ENCODE measurements at regions not wholly inside any gene's neighbourhood (a gene's known extent, or its start where the extent isn't known, plus 50 kb on each side); places are given as distances from the start of the nearest gene placed in this dataset.

- Histone ChIP-seq H3K27ac (ENCODE audit: low read depth, low read length) (no peak overlapping the region), H3K27me3 (ENCODE audit: control insufficient read depth in 5 of 5, insufficient read depth in 4 of 5, low read length in 5 of 5) (no peaks in the 10 kb centered on the region), H3K4me1 (ENCODE audit: control insufficient read depth in 5 of 5, insufficient read depth in 5 of 5, low read length in 5 of 5) (no peaks in the 10 kb centered on the region), H3K4me3 (ENCODE audit: low read depth in 1 of 5, low read length in 5 of 5) (no peak overlapping the region), H3K9me3 (ENCODE audit: control insufficient read depth in 5 of 5, low read length in 5 of 5) (no peaks in the 10 kb centered on the region), H3K36me3 (ENCODE audit: control insufficient read depth in 5 of 5, insufficient read depth in 5 of 5, low read length in 5 of 5) (no peaks in the 10 kb centered on the region), H3K9ac (ENCODE audit: low read length in 5 of 5) (no peak overlapping the region)
These were observed 93.7 kb upstream of the FBN2 start for GRCh38 chr5:128631771-128632170.

DNA sequence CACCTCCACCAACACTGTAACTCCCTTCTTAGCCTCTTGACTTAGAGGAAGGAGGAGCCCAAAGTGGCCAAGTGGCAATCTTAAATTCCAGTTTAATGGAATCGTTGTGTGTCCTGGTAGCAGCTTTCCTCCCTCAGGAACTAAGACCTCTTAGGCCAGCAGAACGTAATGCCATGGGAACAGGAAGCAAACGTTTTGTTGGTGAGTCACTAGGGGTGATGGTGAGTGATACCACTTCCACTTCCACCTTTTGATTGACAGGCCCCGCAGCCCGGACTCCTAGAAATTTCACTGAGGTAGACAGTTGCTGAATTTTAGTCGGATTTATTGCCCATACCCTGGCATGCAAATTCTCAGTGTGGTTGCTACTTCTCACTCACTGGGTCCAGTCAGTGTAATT lies 94.2 kb upstream of the FBN2 start:
- H3K4me1 ChIP-seq (ENCODE audit: control insufficient read depth in 5 of 5, insufficient read depth in 5 of 5, low read length in 5 of 5) = no peaks in the 10 kb centered on the region
- H3K27ac ChIP-seq (ENCODE audit: low read depth, low read length) = no peak overlapping the region
- H3K9me3 ChIP-seq (ENCODE audit: control insufficient read depth in 5 of 5, low read length in 5 of 5) = no peaks in the 10 kb centered on the region
- no peak overlapping the region for H3K9ac ChIP-seq (ENCODE audit: low read length in 5 of 5)
- H3K4me3 ChIP-seq (ENCODE audit: low read depth in 1 of 5, low read length in 5 of 5) = no peak overlapping the region
- no peaks in the 10 kb centered on the region for H3K36me3 ChIP-seq (ENCODE audit: control insufficient read depth in 5 of 5, insufficient read depth in 5 of 5, low read length in 5 of 5)
- H3K27me3 ChIP-seq (ENCODE audit: control insufficient read depth in 5 of 5, insufficient read depth in 4 of 5, low read length in 5 of 5) = no peaks in the 10 kb centered on the region

DNA sequence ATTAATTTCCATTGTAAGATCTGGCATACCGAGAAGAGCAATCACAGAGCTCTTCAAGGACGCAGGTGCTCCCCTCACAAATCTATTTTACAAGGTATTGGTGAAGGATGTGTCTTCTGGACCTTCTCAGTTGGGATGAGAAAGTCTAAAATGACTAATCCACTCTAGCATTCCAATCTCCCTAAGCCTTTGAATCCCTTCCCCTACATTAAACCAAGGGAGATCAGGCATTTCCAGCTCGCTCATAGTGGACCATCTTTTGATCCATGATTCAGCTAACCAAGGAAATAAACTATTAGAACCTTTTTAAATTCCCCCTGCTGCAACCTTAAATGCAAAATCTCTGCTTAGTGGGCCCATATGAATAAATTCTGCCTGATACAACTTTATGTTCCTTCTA lies 95.9 kb upstream of the FBN2 start:
- H3K27me3 ChIP-seq (ENCODE audit: control insufficient read depth in 5 of 5, insufficient read depth in 4 of 5, low read length in 5 of 5) = no peaks in the 10 kb centered on the region
- no peak overlapping the region for H3K9ac ChIP-seq (ENCODE audit: low read length in 5 of 5)
- no peaks in the 10 kb centered on the region for H3K9me3 ChIP-seq (ENCODE audit: control insufficient read depth in 5 of 5, low read length in 5 of 5)
- no peaks in the 10 kb centered on the region for H3K36me3 ChIP-seq (ENCODE audit: control insufficient read depth in 5 of 5, insufficient read depth in 5 of 5, low read length in 5 of 5)
- H3K4me1 ChIP-seq (ENCODE audit: control insufficient read depth in 5 of 5, insufficient read depth in 5 of 5, low read length in 5 of 5) = no peaks in the 10 kb centered on the region
- no peak overlapping the region for H3K27ac ChIP-seq (ENCODE audit: low read depth, low read length)
- H3K4me3 ChIP-seq (ENCODE audit: low read depth in 1 of 5, low read length in 5 of 5) = no peak overlapping the region

GRCh38 chr5:128635379-128635778 lies 97.3 kb upstream of the FBN2 start:
- no peaks in the 10 kb centered on the region for H3K36me3 ChIP-seq (ENCODE audit: control insufficient read depth in 5 of 5, insufficient read depth in 5 of 5, low read length in 5 of 5)
- H3K9ac ChIP-seq (ENCODE audit: low read length in 5 of 5) = no peak overlapping the region
- no peak overlapping the region for H3K4me3 ChIP-seq (ENCODE audit: low read depth in 1 of 5, low read length in 5 of 5)
- H3K27ac ChIP-seq (ENCODE audit: low read depth, low read length) = no peak overlapping the region
- no peaks in the 10 kb centered on the region for H3K27me3 ChIP-seq (ENCODE audit: control insufficient read depth in 5 of 5, insufficient read depth in 4 of 5, low read length in 5 of 5)
- no peaks in the 10 kb centered on the region for H3K4me1 ChIP-seq (ENCODE audit: control insufficient read depth in 5 of 5, insufficient read depth in 5 of 5, low read length in 5 of 5)
- no peaks in the 10 kb centered on the region for H3K9me3 ChIP-seq (ENCODE audit: control insufficient read depth in 5 of 5, low read length in 5 of 5)

- Histone ChIP-seq H3K36me3 (ENCODE audit: control insufficient read depth in 5 of 5, insufficient read depth in 5 of 5, low read length in 5 of 5) (no peaks in the 10 kb centered on the region), H3K27ac (ENCODE audit: low read depth, low read length) (no peak overlapping the region), H3K9me3 (ENCODE audit: control insufficient read depth in 5 of 5, low read length in 5 of 5) (no peaks in the 10 kb centered on the region), H3K27me3 (ENCODE audit: control insufficient read depth in 5 of 5, insufficient read depth in 4 of 5, low read length in 5 of 5) (no peaks in the 10 kb centered on the region), H3K9ac (ENCODE audit: low read length in 5 of 5) (no peak overlapping the region), H3K4me3 (ENCODE audit: low read depth in 1 of 5, low read length in 5 of 5) (no peak overlapping the region), H3K4me1 (ENCODE audit: control insufficient read depth in 5 of 5, insufficient read depth in 5 of 5, low read length in 5 of 5) (no peaks in the 10 kb centered on the region)
These were observed 98.3 kb upstream of the FBN2 start for GRCh38 chr5:128636361-128636760.

DNA sequence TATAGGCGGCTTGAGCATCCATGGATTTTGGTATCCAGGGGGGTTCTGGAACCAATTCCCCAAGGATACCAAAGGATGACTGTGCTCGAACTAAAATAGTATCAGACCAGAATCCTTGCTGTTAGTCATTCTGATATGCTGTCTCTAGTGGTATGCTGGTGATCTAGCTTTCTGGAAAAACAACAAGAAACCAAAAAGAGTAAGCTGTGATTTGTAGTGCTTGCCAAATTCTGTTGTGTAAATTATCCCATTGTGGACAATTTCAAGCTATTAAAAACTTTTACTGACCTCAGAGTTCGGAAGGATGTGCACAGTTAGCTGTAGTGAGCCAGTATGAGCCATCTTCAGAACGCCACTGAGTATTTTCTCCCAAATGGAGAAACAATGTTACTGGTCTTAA lies 99.0 kb upstream of the FBN2 start:
- Histone ChIP-seq H3K36me3 (ENCODE audit: control insufficient read depth in 5 of 5, insufficient read depth in 5 of 5, low read length in 5 of 5) (no peaks in the 10 kb centered on the region), H3K9ac (ENCODE audit: low read length in 5 of 5) (no peak overlapping the region), H3K27ac (ENCODE audit: low read depth, low read length) (no peak overlapping the region), H3K27me3 (ENCODE audit: control insufficient read depth in 5 of 5, insufficient read depth in 4 of 5, low read length in 5 of 5) (no peaks in the 10 kb centered on the region), H3K4me3 (ENCODE audit: low read depth in 1 of 5, low read length in 5 of 5) (no peak overlapping the region), H3K9me3 (ENCODE audit: control insufficient read depth in 5 of 5, low read length in 5 of 5) (no peaks in the 10 kb centered on the region), H3K4me1 (ENCODE audit: control insufficient read depth in 5 of 5, insufficient read depth in 5 of 5, low read length in 5 of 5) (no peaks in the 10 kb centered on the region)

DNA sequence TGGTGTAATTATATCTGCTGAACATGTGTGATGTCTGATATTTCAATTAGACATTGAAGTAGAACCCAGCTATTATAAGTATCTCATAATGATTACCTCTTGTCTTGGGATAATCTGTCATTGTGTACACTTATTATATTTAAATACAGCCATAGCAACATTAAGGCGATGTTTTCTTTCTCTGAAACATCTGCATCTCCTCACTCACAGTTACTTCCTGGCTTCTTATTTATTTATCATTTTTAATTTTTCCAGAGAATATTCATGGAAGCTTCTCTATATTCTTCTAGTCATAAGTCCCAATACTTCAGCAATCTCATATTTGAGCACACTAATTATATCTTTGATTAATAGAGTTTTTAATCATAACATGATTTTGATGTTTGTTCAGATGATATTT lies 103.8 kb upstream of the FBN2 start:
- Histone ChIP-seq H3K27me3 (ENCODE audit: control insufficient read depth in 5 of 5, insufficient read depth in 4 of 5, low read length in 5 of 5) (no peaks in the 10 kb centered on the region), H3K27ac (ENCODE audit: low read depth, low read length) (no peak overlapping the region), H3K4me3 (ENCODE audit: low read depth in 1 of 5, low read length in 5 of 5) (no peak overlapping the region), H3K36me3 (ENCODE audit: control insufficient read depth in 5 of 5, insufficient read depth in 5 of 5, low read length in 5 of 5) (no peaks in the 10 kb centered on the region), H3K9me3 (ENCODE audit: control insufficient read depth in 5 of 5, low read length in 5 of 5) (no peaks in the 10 kb centered on the region), H3K9ac (ENCODE audit: low read length in 5 of 5) (no peak overlapping the region), H3K4me1 (ENCODE audit: control insufficient read depth in 5 of 5, insufficient read depth in 5 of 5, low read length in 5 of 5) (no peaks in the 10 kb centered on the region)

GRCh38 chr5:128644863-128645262 lies 106.8 kb upstream of the FBN2 start:
- no peaks in the 10 kb centered on the region for H3K9me3 ChIP-seq (ENCODE audit: control insufficient read depth in 5 of 5, low read length in 5 of 5)
- H3K27me3 ChIP-seq (ENCODE audit: control insufficient read depth in 5 of 5, insufficient read depth in 4 of 5, low read length in 5 of 5) = no peaks in the 10 kb centered on the region
- no peaks in the 10 kb centered on the region for H3K36me3 ChIP-seq (ENCODE audit: control insufficient read depth in 5 of 5, insufficient read depth in 5 of 5, low read length in 5 of 5)
- no peak overlapping the region for H3K27ac ChIP-seq (ENCODE audit: low read depth, low read length)
- H3K4me3 ChIP-seq (ENCODE audit: low read depth in 1 of 5, low read length in 5 of 5) = no peak overlapping the region
- no peak overlapping the region for H3K9ac ChIP-seq (ENCODE audit: low read length in 5 of 5)
- H3K4me1 ChIP-seq (ENCODE audit: control insufficient read depth in 5 of 5, insufficient read depth in 5 of 5, low read length in 5 of 5) = no peaks in the 10 kb centered on the region

DNA sequence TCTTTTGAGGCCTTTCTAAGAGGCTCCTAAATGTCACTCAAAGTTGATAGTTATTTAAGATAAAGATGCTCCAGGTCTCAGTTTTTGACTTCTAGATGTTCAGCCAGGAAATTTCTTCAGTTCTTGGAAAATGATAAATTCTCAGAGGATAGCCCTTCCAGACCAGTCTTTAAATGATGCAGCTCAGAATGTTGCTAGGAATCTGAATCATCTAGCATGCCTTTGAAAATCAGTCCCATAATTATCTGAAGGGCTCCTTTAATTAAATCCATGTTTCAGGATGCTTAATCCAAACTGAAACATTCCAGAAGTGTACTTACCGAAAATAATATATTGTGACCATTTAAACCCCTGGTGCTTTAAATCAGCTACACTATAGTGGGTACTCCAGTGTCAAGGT lies 107.5 kb upstream of the FBN2 start:
- no peak overlapping the region for H3K4me3 ChIP-seq (ENCODE audit: low read depth in 1 of 5, low read length in 5 of 5)
- no peaks in the 10 kb centered on the region for H3K4me1 ChIP-seq (ENCODE audit: control insufficient read depth in 5 of 5, insufficient read depth in 5 of 5, low read length in 5 of 5)
- no peaks in the 10 kb centered on the region for H3K27me3 ChIP-seq (ENCODE audit: control insufficient read depth in 5 of 5, insufficient read depth in 4 of 5, low read length in 5 of 5)
- H3K27ac ChIP-seq (ENCODE audit: low read depth, low read length) = no peak overlapping the region
- no peak overlapping the region for H3K9ac ChIP-seq (ENCODE audit: low read length in 5 of 5)
- H3K36me3 ChIP-seq (ENCODE audit: control insufficient read depth in 5 of 5, insufficient read depth in 5 of 5, low read length in 5 of 5) = no peaks in the 10 kb centered on the region
- peaks cover 0 to 4% (median 0%) of the 10 kb centered on the region in 5 donors for H3K9me3 ChIP-seq (ENCODE audit: control insufficient read depth in 5 of 5, low read length in 5 of 5)

DNA sequence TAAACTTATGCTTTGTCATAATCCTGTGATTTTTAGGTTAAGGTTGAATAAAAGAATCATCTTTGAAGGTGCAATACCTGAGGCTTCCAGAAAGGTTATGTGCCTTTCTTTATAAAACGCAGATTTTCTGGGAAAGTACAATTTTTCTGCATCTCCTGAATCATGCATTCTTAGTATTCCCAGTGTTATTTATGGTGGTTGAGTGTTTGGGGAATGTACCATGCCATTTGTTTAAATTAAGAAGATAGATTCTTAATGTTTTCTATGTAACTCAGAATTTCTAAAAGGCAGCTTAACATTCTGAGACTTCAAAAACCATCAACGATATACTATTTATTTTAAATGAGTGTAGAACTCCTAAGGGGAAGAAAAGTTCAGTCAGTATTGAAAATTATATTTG lies 108.1 kb upstream of the FBN2 start:
- Histone ChIP-seq H3K9me3 (ENCODE audit: control insufficient read depth in 5 of 5, low read length in 5 of 5) (peaks cover 0 to 4% (median 0%) of the 10 kb centered on the region in 5 donors), H3K9ac (ENCODE audit: low read length in 5 of 5) (no peak overlapping the region), H3K27me3 (ENCODE audit: control insufficient read depth in 5 of 5, insufficient read depth in 4 of 5, low read length in 5 of 5) (no peaks in the 10 kb centered on the region), H3K4me1 (ENCODE audit: control insufficient read depth in 5 of 5, insufficient read depth in 5 of 5, low read length in 5 of 5) (no peaks in the 10 kb centered on the region), H3K4me3 (ENCODE audit: low read depth in 1 of 5, low read length in 5 of 5) (no peak overlapping the region), H3K36me3 (ENCODE audit: control insufficient read depth in 5 of 5, insufficient read depth in 5 of 5, low read length in 5 of 5) (no peaks in the 10 kb centered on the region), H3K27ac (ENCODE audit: low read depth, low read length) (no peak overlapping the region)

- Histone ChIP-seq H3K9ac (ENCODE audit: low read length in 5 of 5) (no peak overlapping the region), H3K27ac (ENCODE audit: low read depth, low read length) (no peak overlapping the region), H3K4me3 (ENCODE audit: low read depth in 1 of 5, low read length in 5 of 5) (no peak overlapping the region), H3K4me1 (ENCODE audit: control insufficient read depth in 5 of 5, insufficient read depth in 5 of 5, low read length in 5 of 5) (no peaks in the 10 kb centered on the region), H3K27me3 (ENCODE audit: control insufficient read depth in 5 of 5, insufficient read depth in 4 of 5, low read length in 5 of 5) (no peaks in the 10 kb centered on the region), H3K36me3 (ENCODE audit: control insufficient read depth in 5 of 5, insufficient read depth in 5 of 5, low read length in 5 of 5) (no peaks in the 10 kb centered on the region), H3K9me3 (ENCODE audit: control insufficient read depth in 5 of 5, low read length in 5 of 5) (peaks cover 0 to 7% (median 0%) of the 10 kb centered on the region in 5 donors)
These were observed 111.1 kb upstream of the FBN2 start for GRCh38 chr5:128649192-128649591.
